RWPE2 (cell line): ENCODE measurements at regions not wholly inside any gene's neighbourhood (a gene's known extent, or its start where the extent isn't known, plus 50 kb on each side); places are given as distances from the start of the nearest gene placed in this dataset.
A peak's percentile ranks its signal among the peaks of the same experiment; 100 is the strongest.

Source experiments
- ATAC-seq: fragments of 200-7000 bp; cut with Tn5 transposase; 3 replicates; pipeline ENCODE4 v1.9.1; 2021; ENCODE audit warnings: low read depth
- DNase-seq: peaks from one replicate; pipeline ENCODE4 v3.0.0-alpha.2; 2020; ENCODE audit warnings: low spot score
- H3K27ac ChIP-seq: fragments of 450-650 bp; 2 replicates; pipeline ENCODE4 v1.5.1; 2017; ENCODE audit warnings: mild to moderate bottlenecking; ENCODE audit not compliant: poor library complexity, severe bottlenecking
- H3K27me3 ChIP-seq: fragments of 250-450 bp; sonication (Bioruptor Pico); 2 replicates; pipeline ENCODE4 v1.5.1; 2021; ENCODE audit warnings: mild to moderate bottlenecking, moderate library complexity; ENCODE audit not compliant: insufficient read depth, poor library complexity, severe bottlenecking
- H3K36me3 ChIP-seq: fragments of 250-450 bp; sonication (Bioruptor Pico); 2 replicates; pipeline ENCODE4 v1.5.1; 2020; ENCODE audit warnings: low read depth, mild to moderate bottlenecking, moderate library complexity
- H3K4me1 ChIP-seq: fragments of 250-450 bp; sonication (Bioruptor Pico); 2 replicates; pipeline ENCODE4 v1.5.1; 2021; ENCODE audit warnings: mild to moderate bottlenecking, moderate library complexity; ENCODE audit not compliant: insufficient read depth, poor library complexity, severe bottlenecking
- H3K4me3 ChIP-seq: fragments of 250-450 bp; sonication (Bioruptor Pico); 2 replicates; pipeline ENCODE4 v1.5.1; 2021; ENCODE audit warnings: mild to moderate bottlenecking, moderate library complexity; ENCODE audit not compliant: severe bottlenecking
- H3K9me3 ChIP-seq: fragments of 250-450 bp; sonication (Bioruptor Pico); 2 replicates; pipeline ENCODE4 v1.5.1; 2021; ENCODE audit warnings: mild to moderate bottlenecking, moderate library complexity; ENCODE audit not compliant: severe bottlenecking
- CTCF ChIP-seq: fragments of 450-650 bp; IDR thresholded peaks from one replicate; pipeline ENCODE4 v1.5.1; 2017; ENCODE audit warnings: mild to moderate bottlenecking, moderate library complexity; ENCODE audit not compliant: poor library complexity, severe bottlenecking

GRCh38 chr9:120078112-120078511 lies 501.9 kb downstream of the CDK5RAP2 start:
- H3K9me3 ChIP-seq: no peaks in the 10 kb centered on the region
- H3K4me1 ChIP-seq: no peaks in the 10 kb centered on the region
- no peak overlapping the region for H3K27ac ChIP-seq
- ATAC-seq: no peak
- no peaks in the 10 kb centered on the region for H3K36me3 ChIP-seq
- H3K27me3 ChIP-seq: no peaks in the 10 kb centered on the region
- no peak for TF ChIP-seq CTCF
- H3K4me3 ChIP-seq: no peak overlapping the region
- DNase-seq: no peak

- no peaks in the 10 kb centered on the region for H3K36me3 ChIP-seq
- H3K4me1 ChIP-seq: no peaks in the 10 kb centered on the region
- TF ChIP-seq CTCF: no peak
- H3K4me3 ChIP-seq: no peak overlapping the region
- H3K27me3 ChIP-seq: no peaks in the 10 kb centered on the region
- H3K27ac ChIP-seq: no peak overlapping the region
- no peaks in the 10 kb centered on the region for H3K9me3 ChIP-seq
- DNase-seq (no peak), ATAC-seq (peak; percentile 19; the same call in 1 of the 3 replicates)
Observed at GRCh38 chr9:120071760-120072159, 508.2 kb downstream of the CDK5RAP2 start.

GRCh38 chr9:120066315-120066714 lies 513.7 kb downstream of the CDK5RAP2 start:
- Histone ChIP-seq H3K9me3 (no peaks in the 10 kb centered on the region), H3K4me3 (no peak overlapping the region), H3K27ac (no peak overlapping the region), H3K36me3 (no peaks in the 10 kb centered on the region), H3K4me1 (no peaks in the 10 kb centered on the region), H3K27me3 (no peaks in the 10 kb centered on the region)
- no peak for TF ChIP-seq CTCF
- no peak for ATAC-seq
- no peak for DNase-seq

GRCh38 chr9:120065151-120065550 lies 514.8 kb downstream of the CDK5RAP2 start:
- no peak overlapping the region for H3K27ac ChIP-seq
- H3K36me3 ChIP-seq: no peaks in the 10 kb centered on the region
- no peaks in the 10 kb centered on the region for H3K4me1 ChIP-seq
- no peak for TF ChIP-seq CTCF
- DNase-seq: no peak
- H3K27me3 ChIP-seq: no peaks in the 10 kb centered on the region
- H3K4me3 ChIP-seq: no peak overlapping the region
- H3K9me3 ChIP-seq: no peaks in the 10 kb centered on the region
- no peak for ATAC-seq

- DNase-seq: no peak
- no peak for ATAC-seq
- Histone ChIP-seq H3K27me3 (no peaks in the 10 kb centered on the region), H3K27ac (no peak overlapping the region), H3K9me3 (no peaks in the 10 kb centered on the region), H3K36me3 (no peaks in the 10 kb centered on the region), H3K4me3 (no peak overlapping the region), H3K4me1 (no peaks in the 10 kb centered on the region)
- no peak for TF ChIP-seq CTCF
Observed at GRCh38 chr9:120045011-120045410, 535.0 kb downstream of the CDK5RAP2 start.
